Stimulated activated CD8-positive, alpha-beta memory T cell treated with anti-CD3 and anti-CD28 coated beads, Interleukin-12 subunit alpha, Interleukin-12 subunit beta, amount 100 ng/mL, for 1 hour (primary cell): ENCODE measurements at regions not wholly inside any gene's neighbourhood (a gene's known extent, or its start where the extent isn't known, plus 50 kb on each side); places are given as distances from the start of the nearest gene placed in this dataset.
"Not testable (repeated sequence)": the region's sequence is repeated elsewhere in the genome, so short reads cannot be mapped to it uniquely, and the experiment has no call there.

Experiments
- DNase-seq: peaks from one replicate; pipeline ENCODE4 v3.0.0-alpha.2; 2020; ENCODE audit warnings: low read depth

- DNase-seq, result no peak
Measured at GRCh38 chr18:38789141-38789540, 1223.5 kb upstream of the CELF4 start.

GRCh38 chr18:38786906-38787305 is 1221.3 kb upstream of the CELF4 start:
- no peak for DNase-seq

- not testable (repeated sequence) for DNase-seq
Measured at GRCh38 chr18:38771620-38772019, 1206.0 kb upstream of the CELF4 start.

GRCh38 chr18:38768504-38768903 is 1202.9 kb upstream of the CELF4 start:
- no peak for DNase-seq

GRCh38 chr18:38759457-38759856 is 1193.9 kb upstream of the CELF4 start:
- DNase-seq, result no peak

GRCh38 chr18:38756436-38756835 is 1190.8 kb upstream of the CELF4 start:
- DNase-seq, result no peak

GRCh38 chr18:38752430-38752829 is 1186.8 kb upstream of the CELF4 start:
- DNase-seq, result no peak

GRCh38 chr18:38751898-38752297 is 1186.3 kb upstream of the CELF4 start:
- DNase-seq, result no peak

GRCh38 chr18:38751211-38751610 is 1185.6 kb upstream of the CELF4 start:
- no peak for DNase-seq

GRCh38 chr18:38750751-38751150 is 1185.2 kb upstream of the CELF4 start:
- DNase-seq, result no peak

GRCh38 chr18:38747153-38747552 is 1181.6 kb upstream of the CELF4 start:
- no peak for DNase-seq

- not testable (repeated sequence) for DNase-seq
Measured at GRCh38 chr18:38720181-38720580, 1154.6 kb upstream of the CELF4 start.

- DNase-seq, result no peak
Measured at GRCh38 chr18:38718365-38718901, 1152.8 kb upstream of the CELF4 start.

GRCh38 chr18:38709122-38709521 is 1143.5 kb upstream of the CELF4 start:
- no peak for DNase-seq

- no peak for DNase-seq
Measured at GRCh38 chr18:38706373-38706772, 1140.8 kb upstream of the CELF4 start.

- DNase-seq, result no peak
Measured at GRCh38 chr18:38698088-38698487, 1132.5 kb upstream of the CELF4 start.

- DNase-seq, result no peak
Measured at GRCh38 chr18:38695559-38696280, 1130.1 kb upstream of the CELF4 start.

GRCh38 chr18:38693104-38693503 is 1127.5 kb upstream of the CELF4 start:
- DNase-seq, result no peak

- DNase-seq, result no peak
Measured at GRCh38 chr18:38690626-38691025, 1125.0 kb upstream of the CELF4 start.

- DNase-seq, result no peak
Measured at GRCh38 chr18:38688416-38688815, 1122.8 kb upstream of the CELF4 start.

GRCh38 chr18:38670486-38670885 is 1104.9 kb upstream of the CELF4 start:
- DNase-seq, result no peak

- no peak for DNase-seq
Measured at GRCh38 chr18:38664929-38665328, 1099.3 kb upstream of the CELF4 start.

- no peak for DNase-seq
Measured at GRCh38 chr18:38663682-38664081, 1098.1 kb upstream of the CELF4 start.

- no peak for DNase-seq
Measured at GRCh38 chr18:38663270-38663669, 1097.7 kb upstream of the CELF4 start.
